ENCODE measurements at regions not wholly inside any gene's neighbourhood (a gene's known extent, or its start where the extent isn't known, plus 50 kb on each side); places are given as distances from the start of the nearest gene placed in this dataset.
A peak's percentile ranks its signal among the peaks of the same experiment; 100 is the strongest.

- DNase-seq (ENCODE audit: extremely low spot score) = no peak
- ChIA-PET CTCF (interaction anchor here (0.6 kb wide), 1 partner anchor 602 kb away, joined by 3 read pairs; no protein-coding TSS in a partner anchor), POLR2A (no interaction called here)
- no peak for TF ChIP-seq BHLHE40 (IDR thresholded peaks at IDR 0.05; ENCODE audit: borderline replicate concordance)
Measured at GRCh38 chr2:120897399-120897798, 161.7 kb downstream of the GLI2 start.

GRCh38 chr2:120898496-120898895 lies 162.8 kb downstream of the GLI2 start:
- ChIA-PET CTCF (interaction anchor here (0.8 to 1.0 kb wide), 2 partner anchors 14 to 179 kb away, joined by 3 read pairs; no protein-coding TSS in a partner anchor), POLR2A (no interaction called here)
- TF ChIP-seq FOXA1 (IDR thresholded peaks at IDR 0.05) = no peak
- no peak for TF ChIP-seq FOXM1 (IDR thresholded peaks at IDR 0.05; ENCODE audit: borderline replicate concordance)
- no peak for TF ChIP-seq LEF1 (IDR thresholded peaks at IDR 0.05; ENCODE audit: borderline replicate concordance)
- TF ChIP-seq FOXK2 (IDR thresholded peaks at IDR 0.05) = no peak
- TF ChIP-seq TARDBP (IDR thresholded peaks at IDR 0.05) = no peak
- TF ChIP-seq PKNOX1 (IDR thresholded peaks at IDR 0.05) = no peak
- TF ChIP-seq ZNF384 (IDR thresholded peaks at IDR 0.05) = no peak
- TF ChIP-seq CTBP1 (IDR thresholded peaks at IDR 0.05; ENCODE audit: borderline replicate concordance) = no peak
- TF ChIP-seq SUZ12 (IDR thresholded peaks at IDR 0.05) = no peak
- no peak for TF ChIP-seq ELF4 (IDR thresholded peaks at IDR 0.05)
- DNase-seq (ENCODE audit: extremely low spot score) = no peak

GRCh38 chr2:120898961-120899750 lies 163.5 kb downstream of the GLI2 start:
- ChIA-PET CTCF (interaction anchor here (1.0 kb wide), 1 partner anchor 178 kb away, joined by 3 read pairs; no protein-coding TSS in a partner anchor), POLR2A (no interaction called here)
- TF ChIP-seq ZNF384 (IDR thresholded peaks at IDR 0.05) (no peak), CTBP1 (IDR thresholded peaks at IDR 0.05; ENCODE audit: borderline replicate concordance) (no peak), SP1 (IDR thresholded peaks at IDR 0.05) (no peak), BHLHE40 (IDR thresholded peaks at IDR 0.05; ENCODE audit: borderline replicate concordance) (no peak), FOXM1 (IDR thresholded peaks at IDR 0.05; ENCODE audit: borderline replicate concordance) (no peak), L3MBTL2 (conservative IDR thresholded peaks at IDR 0.05) (peak; percentile 34; the same call in 1 of the 2 replicates), TARDBP (IDR thresholded peaks at IDR 0.05) (no peak)
- no peak for DNase-seq (ENCODE audit: extremely low spot score)

- no peak for DNase-seq (ENCODE audit: extremely low spot score)
- ChIA-PET CTCF (no interaction called here), POLR2A (no interaction called here)
Measured at GRCh38 chr2:120899771-120900170, 164.1 kb downstream of the GLI2 start.

GRCh38 chr2:120901201-120901600 lies 165.5 kb downstream of the GLI2 start:
- CTCF ChIA-PET = no interaction called here
- TF ChIP-seq PKNOX1 (IDR thresholded peaks at IDR 0.05) = peak; percentile 93
- no peak for TF ChIP-seq SP1 (IDR thresholded peaks at IDR 0.05)
- POLR2A ChIA-PET = no interaction called here
- DNase-seq (ENCODE audit: extremely low spot score) = no peak

More at GRCh38 chr2:120899771-120900170, 164.1 kb downstream of the GLI2 start:
- no peak for TF ChIP-seq NFRKB (IDR thresholded peaks at IDR 0.05)
- no peak for TF ChIP-seq ELF4 (IDR thresholded peaks at IDR 0.05)
- TF ChIP-seq L3MBTL2 (conservative IDR thresholded peaks at IDR 0.05) = no peak
- TF ChIP-seq CTBP1 (IDR thresholded peaks at IDR 0.05; ENCODE audit: borderline replicate concordance) = no peak
- no peak for TF ChIP-seq ARNT (IDR thresholded peaks at IDR 0.05)
- no peak for TF ChIP-seq HDGF (IDR thresholded peaks at IDR 0.05; ENCODE audit: borderline replicate concordance)
- TF ChIP-seq FOXK2 (IDR thresholded peaks at IDR 0.05) = no peak
- no peak for TF ChIP-seq ZNF384 (IDR thresholded peaks at IDR 0.05)
- no peak for TF ChIP-seq TARDBP (IDR thresholded peaks at IDR 0.05)
- no peak for TF ChIP-seq FOXA1 (IDR thresholded peaks at IDR 0.05)
- TF ChIP-seq LEF1 (IDR thresholded peaks at IDR 0.05; ENCODE audit: borderline replicate concordance) = no peak
- TF ChIP-seq PKNOX1 (IDR thresholded peaks at IDR 0.05) = no peak
- no peak for TF ChIP-seq SP1 (IDR thresholded peaks at IDR 0.05)
- no peak for TF ChIP-seq FOXM1 (IDR thresholded peaks at IDR 0.05; ENCODE audit: borderline replicate concordance)
- no peak for TF ChIP-seq SUZ12 (IDR thresholded peaks at IDR 0.05)
- no peak for TF ChIP-seq BHLHE40 (IDR thresholded peaks at IDR 0.05; ENCODE audit: borderline replicate concordance)

GRCh38 chr2:120902592-120902991 lies 166.9 kb downstream of the GLI2 start:
- POLR2A ChIA-PET = no interaction called here
- TF ChIP-seq CTBP1 (IDR thresholded peaks at IDR 0.05; ENCODE audit: borderline replicate concordance) (no peak), FOXK2 (IDR thresholded peaks at IDR 0.05) (no peak), HDGF (IDR thresholded peaks at IDR 0.05; ENCODE audit: borderline replicate concordance) (no peak), SUZ12 (IDR thresholded peaks at IDR 0.05) (no peak), ELF4 (IDR thresholded peaks at IDR 0.05) (no peak), TARDBP (IDR thresholded peaks at IDR 0.05) (no peak), ARNT (IDR thresholded peaks at IDR 0.05) (no peak), FOXM1 (IDR thresholded peaks at IDR 0.05; ENCODE audit: borderline replicate concordance) (no peak), ZNF384 (IDR thresholded peaks at IDR 0.05) (no peak), NFRKB (IDR thresholded peaks at IDR 0.05) (no peak), L3MBTL2 (conservative IDR thresholded peaks at IDR 0.05) (no peak), PKNOX1 (IDR thresholded peaks at IDR 0.05) (no peak), SP1 (IDR thresholded peaks at IDR 0.05) (no peak)
- CTCF ChIA-PET = no interaction called here
- no peak for DNase-seq (ENCODE audit: extremely low spot score)
